Fibroblast of mammary gland (primary cell): ENCODE measurements at regions not wholly inside any gene's neighbourhood (a gene's known extent, or its start where the extent isn't known, plus 50 kb on each side); places are given as distances from the start of the nearest gene placed in this dataset.
A peak's percentile ranks its signal among the peaks of the same experiment; 100 is the strongest.
"Not testable (repeated sequence)": the region's sequence is repeated elsewhere in the genome, so short reads cannot be mapped to it uniquely, and the experiment has no call there.

Experiments used
- DNase-seq: peaks from one replicate; pipeline ENCODE4 v3.0.0-alpha.2; 2010; ENCODE audit warnings: low read depth
- H3K4me3 ChIP-seq: 2 replicates; pipeline ENCODE4 v1.5.1; 2011; ENCODE audit warnings: low read depth, mild to moderate bottlenecking, low read length, moderate library complexity; ENCODE audit not compliant: control insufficient read depth
- TF ChIP-seq, protein P1 (sequence below): conservative IDR thresholded peaks from 2 replicates; pipeline ENCODE4 v1.5.1; 2011; ENCODE audit warnings: low read depth, low read length, inconsistent platforms; ENCODE audit not compliant: control insufficient read depth, insufficient read depth

DNA sequence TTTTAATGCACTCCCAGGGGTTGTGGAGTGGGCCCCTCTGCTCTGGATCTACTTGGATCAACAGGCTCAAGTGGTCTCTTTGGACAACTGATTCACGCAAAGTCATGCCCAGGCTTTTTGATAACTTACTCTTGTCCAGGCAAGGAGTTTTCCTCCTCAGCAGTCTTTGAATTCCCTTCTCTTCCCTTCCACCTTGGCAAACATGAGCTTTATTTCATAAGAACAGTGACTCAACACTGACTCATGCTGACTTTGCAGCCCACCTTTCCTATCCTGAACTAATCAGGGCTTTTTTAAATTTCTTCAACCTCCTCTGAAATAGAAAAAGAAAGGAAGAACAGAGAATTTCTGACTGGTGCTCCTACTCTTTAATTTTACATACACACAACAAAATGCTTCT lies 132.1 kb upstream of the LDB2 start:
- no peak overlapping the region for H3K4me3 ChIP-seq
- TF ChIP-seq, protein P1, sequence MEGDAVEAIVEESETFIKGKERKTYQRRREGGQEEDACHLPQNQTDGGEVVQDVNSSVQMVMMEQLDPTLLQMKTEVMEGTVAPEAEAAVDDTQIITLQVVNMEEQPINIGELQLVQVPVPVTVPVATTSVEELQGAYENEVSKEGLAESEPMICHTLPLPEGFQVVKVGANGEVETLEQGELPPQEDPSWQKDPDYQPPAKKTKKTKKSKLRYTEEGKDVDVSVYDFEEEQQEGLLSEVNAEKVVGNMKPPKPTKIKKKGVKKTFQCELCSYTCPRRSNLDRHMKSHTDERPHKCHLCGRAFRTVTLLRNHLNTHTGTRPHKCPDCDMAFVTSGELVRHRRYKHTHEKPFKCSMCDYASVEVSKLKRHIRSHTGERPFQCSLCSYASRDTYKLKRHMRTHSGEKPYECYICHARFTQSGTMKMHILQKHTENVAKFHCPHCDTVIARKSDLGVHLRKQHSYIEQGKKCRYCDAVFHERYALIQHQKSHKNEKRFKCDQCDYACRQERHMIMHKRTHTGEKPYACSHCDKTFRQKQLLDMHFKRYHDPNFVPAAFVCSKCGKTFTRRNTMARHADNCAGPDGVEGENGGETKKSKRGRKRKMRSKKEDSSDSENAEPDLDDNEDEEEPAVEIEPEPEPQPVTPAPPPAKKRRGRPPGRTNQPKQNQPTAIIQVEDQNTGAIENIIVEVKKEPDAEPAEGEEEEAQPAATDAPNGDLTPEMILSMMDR: no peak
- DNase-seq: peak; percentile 96

DNA sequence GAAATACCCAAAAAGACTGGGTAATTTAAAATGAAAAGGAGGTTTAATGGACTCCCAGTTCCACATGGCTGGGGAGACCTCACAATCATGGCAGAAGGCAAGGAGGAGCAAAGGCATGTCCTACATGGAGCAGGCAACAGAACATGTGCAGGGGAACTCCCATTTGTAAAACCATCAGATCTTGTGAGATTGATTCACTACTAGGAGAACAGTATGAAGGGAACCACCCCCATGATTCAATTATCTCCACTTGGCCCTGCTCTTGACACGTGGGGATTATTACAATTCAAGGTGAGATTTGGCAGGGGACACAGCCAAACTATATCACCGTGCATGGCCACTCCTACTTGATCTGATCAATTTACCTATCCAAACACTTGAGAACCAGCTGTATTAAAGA lies 131.5 kb upstream of the LDB2 start:
- H3K4me3 ChIP-seq: no peak overlapping the region
- peak; percentile 36 for DNase-seq
- TF ChIP-seq, protein P1: no peak

DNA sequence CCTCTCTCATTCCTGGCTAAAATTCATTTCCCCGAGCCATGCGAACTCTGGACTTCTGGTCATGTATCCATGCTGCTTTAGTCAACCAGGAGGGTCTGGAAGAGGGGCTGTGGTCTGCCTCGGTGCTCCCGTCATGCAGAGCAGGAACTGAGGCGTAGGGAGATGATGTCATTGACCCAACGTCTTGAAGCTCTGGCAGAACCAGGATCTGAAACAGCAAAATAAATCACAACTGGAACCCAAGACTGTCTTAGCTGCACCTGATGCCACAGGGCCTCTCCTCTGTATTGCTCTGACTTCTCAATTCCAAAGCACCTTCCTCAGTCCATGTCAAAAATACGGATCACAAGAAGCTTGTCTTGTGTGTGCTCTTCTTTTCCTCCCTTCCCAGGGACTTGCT lies 131.0 kb upstream of the LDB2 start:
- no peak for DNase-seq
- no peak overlapping the region for H3K4me3 ChIP-seq
- TF ChIP-seq, protein P1: no peak

DNA sequence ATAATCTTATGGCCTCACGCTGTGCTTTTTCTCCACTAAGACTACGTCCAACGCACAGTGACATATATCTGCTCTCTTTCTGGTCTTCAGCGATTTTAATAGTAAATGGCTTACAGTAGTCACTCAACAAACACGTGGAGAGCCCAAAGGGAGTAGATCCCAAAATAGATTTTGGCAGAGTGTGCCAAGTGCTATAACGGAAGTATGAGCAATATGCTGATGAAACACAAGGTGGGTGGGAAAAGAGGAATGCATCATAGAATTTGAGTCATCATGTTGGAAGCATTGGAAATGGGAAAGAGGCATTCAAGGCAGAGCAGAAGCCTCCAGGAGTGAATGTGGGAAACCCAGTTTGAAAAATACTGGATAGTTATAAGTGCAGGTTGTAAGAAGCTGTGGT lies 129.1 kb upstream of the LDB2 start:
- no peak overlapping the region for H3K4me3 ChIP-seq
- DNase-seq: peak; percentile 99
- TF ChIP-seq, protein P1: no peak

DNA sequence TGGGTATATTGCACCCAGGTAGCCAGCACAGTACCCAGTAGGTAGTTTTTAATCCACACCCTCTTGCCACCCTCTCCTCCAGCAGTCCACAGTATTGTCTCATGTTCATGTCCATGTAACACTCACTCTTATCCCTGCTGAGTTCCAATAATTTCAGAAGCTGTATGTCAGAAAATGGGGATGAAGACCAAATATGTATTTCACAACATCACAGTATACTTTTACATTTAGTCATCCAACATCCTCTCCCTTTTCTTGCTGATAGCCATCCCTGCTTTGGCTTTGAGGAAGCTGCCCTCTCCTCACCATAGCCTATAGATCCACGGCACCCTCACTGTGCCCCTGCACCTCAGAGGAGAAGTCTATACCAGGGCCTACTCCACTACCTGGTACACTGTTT lies 126.0 kb upstream of the LDB2 start:
- DNase-seq: peak; percentile 36
- no peak overlapping the region for H3K4me3 ChIP-seq

DNA sequence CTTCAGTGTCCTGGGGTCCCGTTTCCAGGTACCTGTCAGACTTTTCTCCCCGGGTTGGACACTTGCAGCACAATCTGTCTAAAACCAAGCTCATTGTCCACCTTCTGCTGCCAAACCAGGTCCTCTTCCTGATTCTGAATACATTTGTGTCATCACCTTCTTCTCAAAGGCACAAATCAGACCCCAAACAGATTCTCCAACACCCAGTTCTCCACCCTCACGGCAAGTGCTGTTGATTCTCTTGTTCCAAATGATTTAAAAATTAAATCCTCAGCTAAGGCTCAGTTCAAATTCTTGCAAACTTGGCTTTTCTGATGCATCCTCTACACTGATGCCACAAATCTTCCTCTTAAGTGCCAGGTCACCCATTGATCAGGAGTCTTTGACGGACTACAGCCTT lies 122.5 kb upstream of the LDB2 start:
- TF ChIP-seq, protein P1: no peak
- no peak for DNase-seq
- H3K4me3 ChIP-seq: no peak overlapping the region

More for the DNA sequence above, 126.0 kb upstream of the LDB2 start:
- TF ChIP-seq, protein P1: no peak

DNA sequence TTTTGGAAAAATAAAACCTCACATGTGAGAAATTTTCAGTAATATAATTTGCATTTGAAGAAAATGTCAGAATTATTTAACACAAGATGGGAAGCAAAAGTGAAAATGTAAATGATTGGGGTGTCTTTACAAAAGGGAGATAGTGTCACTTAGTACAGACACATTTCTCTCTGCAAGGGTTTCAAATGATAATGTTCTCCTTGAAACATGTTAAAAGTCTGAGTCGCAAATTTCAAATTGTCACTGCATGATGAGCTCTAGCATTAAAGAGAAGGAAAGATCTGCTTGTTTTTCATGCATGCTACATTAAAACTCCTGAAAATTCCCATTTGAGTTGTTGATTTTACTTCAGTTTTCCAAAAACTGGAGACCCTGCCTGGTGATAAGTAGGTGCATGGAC lies 122.0 kb upstream of the LDB2 start:
- DNase-seq: no peak
- TF ChIP-seq, protein P1: no peak
- no peak overlapping the region for H3K4me3 ChIP-seq

DNA sequence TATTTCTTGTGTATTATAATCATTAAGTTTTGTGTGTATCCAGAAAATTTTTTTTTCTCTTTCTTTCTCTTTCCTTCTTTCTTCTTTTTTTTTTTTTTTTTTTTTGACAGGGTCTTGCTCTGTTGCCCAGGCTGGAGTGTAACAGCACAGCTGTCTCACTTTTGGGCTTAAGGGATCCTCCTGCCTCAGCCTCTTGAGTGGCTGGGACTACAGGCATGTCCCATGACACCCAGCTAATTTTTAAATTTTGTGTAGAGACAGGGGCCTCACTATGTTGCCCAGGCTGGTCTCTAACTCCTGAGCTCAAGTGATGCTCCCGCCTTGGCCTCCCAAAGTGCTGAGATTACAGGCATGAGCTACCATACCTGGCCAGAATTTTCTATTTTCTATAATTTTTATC lies 120.2 kb upstream of the LDB2 start:
- H3K4me3 ChIP-seq, DNase-seq: not testable (repeated sequence)
